Fibroblast of the conjunctiva (primary cell): ENCODE measurements at regions not wholly inside any gene's neighbourhood (a gene's known extent, or its start where the extent isn't known, plus 50 kb on each side); places are given as distances from the start of the nearest gene placed in this dataset.
A peak's percentile ranks its signal among the peaks of the same experiment; 100 is the strongest.

Experiments used
- DNase-seq: peaks from one replicate; pipeline ENCODE4 v3.0.0-alpha.2; 2010; ENCODE audit warnings: low read depth

- no peak for DNase-seq
These were observed 159.2 kb downstream of the SLC35B3 start for GRCh38 chr6:8276148-8276547.

DNA sequence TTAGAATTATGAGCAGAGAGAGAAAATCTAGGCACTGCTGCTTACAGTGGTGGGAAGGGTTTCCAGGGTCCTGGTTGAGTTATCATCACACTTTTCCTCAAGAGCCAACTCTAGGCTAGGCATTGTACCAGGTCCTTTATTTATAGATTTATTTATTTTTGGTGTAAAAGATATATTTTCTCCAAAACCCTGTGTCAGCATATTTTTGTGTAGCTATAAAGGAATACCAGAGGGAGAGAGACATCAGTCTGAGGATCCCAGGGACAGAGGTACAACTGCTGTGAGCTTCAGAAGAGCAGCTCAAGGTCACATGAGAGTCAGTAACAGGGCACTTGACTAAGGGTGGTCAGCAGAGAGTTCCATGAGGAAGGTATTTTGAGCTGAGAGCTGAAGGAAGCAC lies 159.7 kb downstream of the SLC35B3 start:
- no peak for DNase-seq

- DNase-seq, result no peak
These were observed 161.1 kb downstream of the SLC35B3 start for GRCh38 chr6:8274226-8274625.

GRCh38 chr6:8269872-8270454 lies 165.4 kb downstream of the SLC35B3 start:
- DNase-seq, result no peak

GRCh38 chr6:8269094-8269493 lies 166.3 kb downstream of the SLC35B3 start:
- no peak for DNase-seq

DNA sequence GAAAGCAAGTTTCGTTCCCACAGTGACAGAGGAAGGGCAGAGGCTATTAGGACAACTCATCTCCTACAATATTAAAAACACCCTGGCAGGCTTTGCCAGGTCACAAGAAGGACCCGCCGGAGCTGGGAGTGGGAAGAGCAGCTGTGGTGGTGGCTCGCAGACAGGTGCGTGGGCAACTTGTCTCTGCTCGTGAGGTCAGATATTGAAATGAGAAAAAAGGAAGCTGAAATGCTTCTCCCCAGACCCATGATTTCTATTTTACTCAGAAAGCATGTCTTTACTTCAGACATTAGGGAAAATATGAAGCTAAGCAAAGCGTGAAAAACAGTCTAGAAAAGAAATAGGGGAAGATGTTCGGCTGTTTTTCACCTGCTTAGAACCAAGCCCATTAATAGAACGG lies 166.3 kb upstream of the EEF1E1 start:
- DNase-seq, result no peak

DNA sequence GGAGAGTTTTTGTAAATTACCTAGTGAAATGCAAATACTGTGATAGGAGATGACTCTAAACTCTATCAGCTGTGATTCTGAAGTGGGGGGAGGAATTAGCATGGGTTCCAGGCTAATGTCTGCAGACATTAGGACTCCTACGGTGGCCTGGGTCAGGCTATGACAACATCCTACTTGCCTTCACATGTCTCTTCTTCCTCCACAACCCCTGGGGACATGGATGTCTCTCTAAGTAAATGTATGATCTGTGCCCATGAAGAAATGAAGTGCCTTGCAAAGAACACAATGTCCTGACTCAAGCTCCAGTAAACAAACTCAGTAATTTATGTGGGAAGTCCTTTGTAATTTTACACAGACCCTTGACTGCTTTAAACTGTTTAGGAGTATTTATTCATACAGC lies 165.8 kb upstream of the EEF1E1 start:
- no peak for DNase-seq

- DNase-seq, result no peak
These were observed 158.3 kb upstream of the EEF1E1 start for GRCh38 chr6:8260610-8261009.

DNA sequence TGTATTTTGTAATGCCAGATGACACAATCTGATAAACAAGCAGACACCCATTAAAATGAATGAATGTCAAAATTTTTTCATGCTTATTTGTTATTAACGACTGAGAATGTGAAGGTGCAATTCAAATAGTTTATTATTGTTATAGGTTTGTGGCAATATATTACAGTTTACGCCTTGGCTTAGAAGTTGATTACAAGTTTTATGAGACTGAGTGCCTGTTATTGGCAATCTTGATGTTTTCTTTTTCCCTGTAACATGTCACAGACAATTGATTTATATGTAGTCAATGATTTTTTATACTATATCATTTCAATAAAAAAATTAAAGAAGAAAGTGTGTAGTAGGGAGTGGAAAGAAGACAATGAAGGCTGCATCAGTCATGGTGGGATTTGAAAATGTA lies 144.1 kb upstream of the EEF1E1 start:
- DNase-seq, result no peak

GRCh38 chr6:8245726-8246125 lies 143.4 kb upstream of the EEF1E1 start:
- DNase-seq, result no peak

DNA sequence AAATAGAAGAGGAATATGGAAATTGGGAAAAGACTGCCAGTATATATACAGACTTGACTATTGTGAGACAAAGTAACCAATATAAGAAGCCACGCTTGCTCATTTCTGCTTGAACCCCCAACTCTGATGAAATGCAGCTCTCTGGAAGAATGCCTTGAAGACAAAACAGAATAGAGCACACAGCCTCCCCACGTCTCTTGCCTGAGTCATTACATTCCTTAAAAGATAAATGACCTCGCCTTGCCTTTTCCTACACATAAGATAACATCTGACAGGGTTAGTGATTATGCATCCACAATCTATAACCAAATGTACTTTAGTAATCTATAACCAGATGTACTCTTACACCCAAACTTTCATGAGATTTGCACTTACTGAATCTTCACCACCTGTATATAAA lies 141.1 kb upstream of the EEF1E1 start:
- no peak for DNase-seq

GRCh38 chr6:8242885-8243284 lies 140.5 kb upstream of the EEF1E1 start:
- DNase-seq, result no peak

GRCh38 chr6:8240301-8240700 lies 138.0 kb upstream of the EEF1E1 start:
- no peak for DNase-seq

GRCh38 chr6:8238773-8239683 lies 136.7 kb upstream of the EEF1E1 start:
- DNase-seq, result no peak

DNA sequence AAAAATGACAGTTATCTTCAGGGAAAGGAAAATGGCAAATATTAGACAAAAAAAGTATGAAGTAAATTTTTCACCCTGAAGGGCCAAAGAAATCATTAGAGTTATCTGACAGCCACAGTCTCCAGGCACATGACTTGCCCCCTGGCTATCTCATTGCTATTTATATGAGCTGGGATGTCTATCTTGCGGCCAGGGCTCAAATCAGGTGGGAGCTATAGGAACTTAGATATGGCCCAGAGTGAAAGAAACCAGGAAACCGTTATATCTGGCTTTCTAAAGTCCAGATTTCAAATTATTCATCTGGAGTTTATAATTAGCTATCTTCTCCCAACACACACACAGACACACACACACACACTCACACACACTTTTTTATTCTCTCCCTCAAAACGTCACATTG lies 135.3 kb upstream of the EEF1E1 start:
- no peak for DNase-seq

- DNase-seq, result no peak
These were observed 134.6 kb upstream of the EEF1E1 start for GRCh38 chr6:8236956-8237355.

DNA sequence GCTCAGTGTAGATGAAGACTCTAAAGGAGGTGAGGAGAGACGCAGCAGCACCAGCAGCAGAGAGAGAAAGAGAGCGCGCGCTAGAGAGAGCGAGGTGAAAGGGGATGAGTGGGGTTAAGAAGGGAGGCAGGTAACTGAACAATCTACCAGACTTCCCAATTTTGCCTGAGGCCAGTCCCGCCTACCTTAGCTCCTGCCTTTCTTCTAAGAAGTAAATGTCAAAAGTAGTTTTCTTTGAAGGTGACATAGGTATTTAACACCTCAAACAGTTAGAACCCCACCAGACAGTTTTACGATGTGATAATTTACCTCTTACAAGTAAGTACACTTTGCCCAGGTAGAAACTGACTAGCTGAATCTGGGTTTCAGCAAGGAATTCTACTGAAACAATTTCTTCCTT lies 132.0 kb upstream of the EEF1E1 start:
- DNase-seq, result no peak

- no peak for DNase-seq
These were observed 129.6 kb upstream of the EEF1E1 start for GRCh38 chr6:8231956-8232355.

DNA sequence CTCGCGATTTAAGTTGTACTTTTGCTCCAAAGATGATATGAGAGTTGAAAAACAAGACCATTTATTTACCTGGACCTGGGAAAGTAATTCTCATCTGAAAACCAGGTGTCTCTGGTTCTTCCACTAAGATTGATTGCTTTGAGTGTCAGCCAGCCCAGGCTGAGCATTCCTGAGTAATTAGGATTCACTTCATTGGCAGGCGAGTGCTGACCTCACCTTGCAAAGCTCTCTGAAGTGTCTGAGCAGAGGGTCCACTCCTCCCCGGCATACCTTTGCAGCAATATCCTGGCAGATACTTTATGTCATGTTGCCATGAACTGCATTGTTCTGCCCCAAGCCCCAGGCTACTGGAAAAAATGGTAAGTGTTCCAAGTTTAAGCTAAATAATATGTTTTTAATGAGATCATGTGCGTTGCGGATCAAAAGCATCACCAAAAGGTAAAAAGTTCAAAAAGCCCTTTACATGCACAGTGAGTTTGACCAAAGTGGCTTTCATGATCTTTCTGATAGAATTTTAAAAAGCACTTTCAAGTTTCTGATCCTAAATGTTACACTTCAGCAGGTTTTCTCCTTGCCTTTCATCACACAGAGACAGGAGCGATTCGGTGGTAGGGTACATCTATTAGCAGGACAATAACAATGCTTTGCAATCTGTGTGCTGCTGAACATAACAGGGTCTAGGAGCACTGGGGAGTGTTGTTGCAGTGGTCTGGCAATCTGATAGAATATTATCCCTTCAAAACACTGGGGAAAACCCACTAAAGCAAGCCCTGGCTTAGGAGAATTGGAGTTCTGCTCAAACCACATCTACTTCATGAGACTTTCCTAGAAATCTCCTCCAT lies 127.8 kb upstream of the EEF1E1 start:
- DNase-seq, result no peak

GRCh38 chr6:8225113-8225512 lies 122.8 kb upstream of the EEF1E1 start:
- no peak for DNase-seq

- DNase-seq, result no peak
These were observed 121.3 kb upstream of the EEF1E1 start for GRCh38 chr6:8223678-8224077.

DNA sequence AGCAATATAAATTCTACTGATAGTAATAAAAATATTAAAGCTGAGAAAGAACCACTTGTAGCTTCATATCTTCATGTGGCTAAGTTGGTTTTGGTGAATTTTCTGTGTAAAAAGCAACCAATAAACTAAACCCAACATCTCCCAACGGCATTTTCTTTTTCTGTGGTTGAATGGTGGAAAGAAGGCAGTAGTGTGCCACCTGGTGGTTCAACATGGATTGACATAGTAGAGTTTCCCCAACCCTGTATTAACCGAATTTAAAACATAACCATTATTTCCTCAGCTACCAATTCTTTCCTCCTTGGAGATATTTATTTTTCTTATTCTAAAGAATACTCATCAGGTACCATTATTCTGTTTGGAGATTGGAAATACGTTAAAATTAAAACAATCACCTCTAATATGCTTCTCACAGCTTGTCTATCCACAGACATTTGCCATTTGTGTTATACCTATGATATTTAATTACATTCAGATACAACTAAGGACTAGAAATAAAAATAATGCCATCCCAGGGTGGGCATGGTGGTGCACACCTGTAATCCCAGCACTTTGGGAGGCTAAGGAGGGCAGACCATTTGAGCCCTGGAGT lies 117.1 kb upstream of the EEF1E1 start:
- peak; percentile 34 for DNase-seq
